HepG2 (cell line): ENCODE measurements at regions not wholly inside any gene's neighbourhood (a gene's known extent, or its start where the extent isn't known, plus 50 kb on each side); places are given as distances from the start of the nearest gene placed in this dataset.

Experiments
- ATAC-seq: fragments of 200-7000 bp; cut with Tn5 transposase; 3 replicates; pipeline ENCODE4 v1.9.1; 2020; ENCODE audit warnings: mild to moderate bottlenecking, moderate library complexity
- BruUV-seq: library from RNA; stranded (reverse); fragments of 400-500 nt; replicated peaks from 2 replicates; lab custom pipeline; 2021; lab: Mats Ljungman, UMichigan
- CTCF ChIA-PET: fragments of 300-600 bp; formaldehyde crosslinking; extraction: SDS; loops from one replicate; lab custom pipeline; 2021; ENCODE audit warnings: low total read pairs, inconsistent platforms, low intra/inter-chr PET ratio; lab: Yijun Ruan, JAX
- POLR2A ChIA-PET: fragments of 350-600 bp; sonication (Branson Sonifier 250); formaldehyde crosslinking; loops from one replicate; lab custom pipeline; 2020; ENCODE audit warnings: antibody characterized with exemption, inconsistent platforms; lab: Yijun Ruan, JAX
- DNase-seq: peaks from one replicate; pipeline ENCODE4 v3.0.0-alpha.2; 2015; ENCODE audit warnings: low spot score
- FAIRE-seq: peaks from 3 replicates; lab custom pipeline; 2011; peaks lifted over from hg19 to GRCh38; lab: Jason Lieb, UNC
- H2AFZ ChIP-seq: one replicate; pipeline ENCODE4 v1.6.1; 2011; ENCODE audit warnings: low read length, inconsistent platforms
- H3K27ac ChIP-seq: fragments of 300-600 bp; 3 replicates; pipeline ENCODE4 v1.8.0; 2011; ENCODE audit warnings: mixed run types, mild to moderate bottlenecking, mixed read lengths, low read length, inconsistent platforms; ENCODE audit not compliant: insufficient read depth; ENCODE audit errors: extremely low read length
- H3K27me3 ChIP-seq, 2 experiments: fragments of 200-600 bp in 1 of 2; 2 replicates in 1 of 2; 3 replicates in 1 of 2; pipeline versions ENCODE4 v1.6.0 to v1.8.0; 2011; ENCODE audit warnings: low read length in 2 of 2, mild to moderate bottlenecking in 2 of 2, moderate library complexity in 2 of 2, inconsistent platforms in 1 of 2; ENCODE audit not compliant: insufficient read depth in 2 of 2, control insufficient read depth in 1 of 2
- H3K36me3 ChIP-seq, 2 experiments: fragments of 200-600 bp in 1 of 2; replicated peaks in 1 of 2; 2 replicates in 1 of 2; 3 replicates in 1 of 2; pipeline versions ENCODE4 v1.5.1 to v1.8.0; 2011; ENCODE audit warnings: low read length in 2 of 2, inconsistent platforms in 1 of 2; ENCODE audit not compliant: insufficient read depth in 2 of 2, control insufficient read depth in 1 of 2
- H3K4me1 ChIP-seq: 2 replicates; pipeline ENCODE4 v1.5.1; 2012; ENCODE audit warnings: low read length, inconsistent platforms; ENCODE audit not compliant: insufficient read depth
- H3K4me2 ChIP-seq: 2 replicates; pipeline ENCODE4 v1.6.0; 2011; ENCODE audit warnings: low read depth, low read length, inconsistent platforms
- H3K4me3 ChIP-seq, 3 experiments: fragments of 200-600 bp in 1 of 3; sonication (generic), shearing (Covaris generic) in 1 of 3; replicated peaks in 1 of 3; 2 replicates each; pipeline ENCODE4 v1.5.1; 2011 to 2016; ENCODE audit warnings: low read length in 3 of 3, inconsistent platforms in 2 of 3, low read depth in 2 of 3, mild to moderate bottlenecking in 2 of 3, control low read depth in 1 of 3, mixed read lengths in 1 of 3; ENCODE audit not compliant: insufficient read depth in 1 of 3
- H3K79me2 ChIP-seq: one replicate; pipeline ENCODE4 v1.6.1; 2011; ENCODE audit warnings: low read length, inconsistent platforms; ENCODE audit not compliant: insufficient read depth
- H3K9ac ChIP-seq: 2 replicates; pipeline ENCODE4 v1.6.0; 2011; ENCODE audit warnings: mild to moderate bottlenecking, low read depth, low read length, inconsistent platforms; ENCODE audit not compliant: insufficient read depth
- H3K9me3 ChIP-seq: 2 replicates; pipeline ENCODE4 v1.5.1; 2012; ENCODE audit warnings: mild to moderate bottlenecking, low read length
- H4K20me1 ChIP-seq: 2 replicates; pipeline ENCODE4 v1.6.0; 2011; ENCODE audit warnings: inconsistent platforms, mild to moderate bottlenecking, low read length, moderate library complexity; ENCODE audit not compliant: insufficient read depth
- AHDC1 ChIP-seq: sonication (generic); formaldehyde crosslinking; IDR thresholded peaks from 2 replicates; pipeline ENCODE4 v1.5.1; 2020; ENCODE audit warnings: mild to moderate bottlenecking, missing genetic modification reagents, borderline replicate concordance
- ATAD3A ChIP-seq: sonication (generic); formaldehyde crosslinking; IDR thresholded peaks from 2 replicates; pipeline ENCODE4 v1.4.0; 2020; ENCODE audit warnings: missing genetic modification reagents
- BHLHE40 ChIP-seq: IDR thresholded peaks from 2 replicates; pipeline ENCODE4 v1.6.1; 2011; ENCODE audit warnings: low read length, improper control_type of control experiment
- FOSL2 ChIP-seq: sonication (generic); formaldehyde crosslinking; IDR thresholded peaks from 2 replicates; pipeline ENCODE4 v1.4.0; 2020; ENCODE audit warnings: missing genetic modification reagents
- KDM3A ChIP-seq: IDR thresholded peaks from 2 replicates; pipeline ENCODE4 v1.6.1; 2018; ENCODE audit warnings: low read depth, missing compliant biosample characterization
- POLR2AphosphoS2 ChIP-seq: IDR thresholded peaks from 2 replicates; pipeline ENCODE4 v1.6.1; 2011; ENCODE audit warnings: low read depth, low read length, improper control_type of control experiment
- SP4 ChIP-seq: sonication (generic); formaldehyde crosslinking; IDR thresholded peaks from 2 replicates; pipeline ENCODE4 v1.8.1; 2023; ENCODE audit warnings: mild to moderate bottlenecking, missing genetic modification reagents
- ZFY ChIP-seq: sonication (generic); formaldehyde crosslinking; IDR thresholded peaks from 2 replicates; pipeline ENCODE4 v1.4.0; 2020; ENCODE audit warnings: missing genetic modification reagents
- ZNF276 ChIP-seq: sonication (generic); formaldehyde crosslinking; IDR thresholded peaks from 2 replicates; pipeline ENCODE4 v1.4.0; 2020; ENCODE audit warnings: mild to moderate bottlenecking, low read depth, missing genetic modification reagents
- ZSCAN20 ChIP-seq: sonication (generic); formaldehyde crosslinking; IDR thresholded peaks from 2 replicates; pipeline ENCODE4 v1.4.0; 2020; ENCODE audit warnings: missing genetic modification reagents, mild to moderate bottlenecking, borderline replicate concordance
- WGBS: methylation state at CpG from one replicate; pipeline ENCODE4 v1.1.6; 2017; ENCODE audit warnings: low lambda C conversion rate; 5-methylcytosine and 5-hydroxymethylcytosine counted together
- in situ Hi-C: cut with HindIII; loops from 2 replicates; pipeline ENCODE4 v1.10.0; 2017; ENCODE audit warnings: low pct_unique_long_range_greater_than_20kb; ENCODE audit not compliant: extremely low pct_ligation_motif_present
- intact Hi-C: fragments of 100-400 bp; cut with micrococcal nuclease; formaldehyde crosslinking; loops from one replicate; pipeline ENCODE4 v1.10.0; 2022; ENCODE audit not compliant: unreplicated experiment
- TF ChIP-seq, protein P1 (sequence below): IDR thresholded peaks from 2 replicates; pipeline ENCODE4 v1.6.1; 2016; ENCODE audit warnings: mild to moderate bottlenecking
- TF ChIP-seq, protein P2 (sequence below): sonication (generic); formaldehyde crosslinking; IDR thresholded peaks from 2 replicates; pipeline ENCODE4 v1.4.0; 2020; ENCODE audit warnings: missing genetic modification reagents, mild to moderate bottlenecking, borderline replicate concordance

DNA sequence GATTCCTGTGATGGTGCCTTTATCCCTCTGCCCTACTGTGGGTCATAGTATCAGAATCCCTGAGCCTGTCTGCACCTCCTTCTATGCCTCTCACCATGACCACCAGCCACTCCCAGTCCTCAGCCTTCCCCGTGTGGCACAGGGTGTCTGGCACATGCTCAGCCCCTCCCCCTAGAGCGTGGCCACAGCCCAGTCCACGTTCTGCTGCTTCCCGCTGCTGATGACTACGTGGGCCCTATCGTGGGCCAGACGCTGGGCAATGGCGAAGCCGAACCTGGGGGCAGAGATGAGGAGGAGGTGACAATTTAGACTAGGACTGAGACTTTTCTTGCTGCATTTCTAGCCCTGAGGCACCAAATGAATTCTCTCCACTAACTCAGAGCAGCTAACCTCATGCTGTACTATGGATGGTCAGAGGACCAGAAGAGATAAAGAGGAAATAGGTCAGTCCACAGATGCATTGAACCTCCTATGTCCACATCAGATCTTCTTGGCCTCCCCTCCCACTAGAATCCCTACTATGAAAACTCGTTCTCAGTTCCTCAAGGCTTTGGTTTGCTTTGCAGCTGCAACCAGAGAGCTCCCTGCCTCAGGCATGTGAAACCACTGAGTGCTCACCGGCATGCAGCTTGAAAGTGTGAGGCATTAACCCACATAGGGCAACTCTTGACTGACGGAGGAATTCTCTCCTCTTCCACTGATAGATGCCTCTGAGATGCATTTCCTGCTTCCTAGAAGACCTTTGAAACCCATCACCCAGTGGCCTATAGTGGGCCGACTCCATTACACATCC, 126.3 kb upstream of the DHRS4 start:
- Histone ChIP-seq H3K36me3 (no peaks in the 10 kb centered on the region), H2AFZ (no peak overlapping the region), H3K4me1 (peaks cover 25% of the 10 kb centered on the region), H3K27me3 (peaks cover 0 to 17% of the 10 kb centered on the region in 2 experiments; a peak in 2 of 5 replicates), H4K20me1 (no peaks in the 10 kb centered on the region), H3K9ac (no peak overlapping the region), H3K79me2 (no peaks in the 10 kb centered on the region), H3K4me2 (no peak overlapping the region), H3K27ac (no peak overlapping the region), H3K9me3 (no peaks in the 10 kb centered on the region), H3K4me3 (no peak overlapping the region)
- intact Hi-C loops (no loop called here), in situ Hi-C loops (no loop called here)
- no TSS peak for BruUV-seq
- POLR2A ChIA-PET = interaction anchor here (1.0 kb wide), 1 partner anchor 266 kb away, joined by 3 read pairs; the partner anchor contains the start of gene PCK2
- WGBS = 66% methylated on average over 13 of the region's 13 CpGs
- CTCF ChIA-PET = no interaction called here
- FAIRE-seq (no peak), ATAC-seq (peak; percentile 21; the same call in 2 of the 3 replicates), DNase-seq (no peak)
- TF ChIP-seq SP4 (CRISPR knock-in tag) = peak; percentile 67; the same call in 1 of the 2 replicates
- TF ChIP-seq BHLHE40 = no peak
- 0 out of 2 replicates have a peak, but pooled peaks have one; percentile 4 for TF ChIP-seq ZFY (CRISPR knock-in tag)
- TF ChIP-seq ZNF276 (CRISPR knock-in tag) = no peak
- no peak for TF ChIP-seq ATAD3A (CRISPR knock-in tag)
- no peak for TF ChIP-seq FOSL2 (CRISPR knock-in tag)
- no peak for TF ChIP-seq AHDC1 (CRISPR knock-in tag)
- TF ChIP-seq, protein P1, sequence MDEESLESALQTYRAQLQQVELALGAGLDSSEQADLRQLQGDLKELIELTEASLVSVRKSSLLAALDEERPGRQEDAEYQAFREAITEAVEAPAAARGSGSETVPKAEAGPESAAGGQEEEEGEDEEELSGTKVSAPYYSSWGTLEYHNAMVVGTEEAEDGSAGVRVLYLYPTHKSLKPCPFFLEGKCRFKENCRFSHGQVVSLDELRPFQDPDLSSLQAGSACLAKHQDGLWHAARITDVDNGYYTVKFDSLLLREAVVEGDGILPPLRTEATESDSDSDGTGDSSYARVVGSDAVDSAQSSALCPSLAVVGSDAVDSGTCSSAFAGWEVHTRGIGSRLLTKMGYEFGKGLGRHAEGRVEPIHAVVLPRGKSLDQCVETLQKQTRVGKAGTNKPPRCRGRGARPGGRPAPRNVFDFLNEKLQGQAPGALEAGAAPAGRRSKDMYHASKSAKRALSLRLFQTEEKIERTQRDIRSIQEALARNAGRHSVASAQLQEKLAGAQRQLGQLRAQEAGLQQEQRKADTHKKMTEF (CRISPR knock-in tag) = no peak
- TF ChIP-seq POLR2AphosphoS2 = no peak
- TF ChIP-seq KDM3A (CRISPR knock-in tag) = no peak
- TF ChIP-seq, protein P2, sequence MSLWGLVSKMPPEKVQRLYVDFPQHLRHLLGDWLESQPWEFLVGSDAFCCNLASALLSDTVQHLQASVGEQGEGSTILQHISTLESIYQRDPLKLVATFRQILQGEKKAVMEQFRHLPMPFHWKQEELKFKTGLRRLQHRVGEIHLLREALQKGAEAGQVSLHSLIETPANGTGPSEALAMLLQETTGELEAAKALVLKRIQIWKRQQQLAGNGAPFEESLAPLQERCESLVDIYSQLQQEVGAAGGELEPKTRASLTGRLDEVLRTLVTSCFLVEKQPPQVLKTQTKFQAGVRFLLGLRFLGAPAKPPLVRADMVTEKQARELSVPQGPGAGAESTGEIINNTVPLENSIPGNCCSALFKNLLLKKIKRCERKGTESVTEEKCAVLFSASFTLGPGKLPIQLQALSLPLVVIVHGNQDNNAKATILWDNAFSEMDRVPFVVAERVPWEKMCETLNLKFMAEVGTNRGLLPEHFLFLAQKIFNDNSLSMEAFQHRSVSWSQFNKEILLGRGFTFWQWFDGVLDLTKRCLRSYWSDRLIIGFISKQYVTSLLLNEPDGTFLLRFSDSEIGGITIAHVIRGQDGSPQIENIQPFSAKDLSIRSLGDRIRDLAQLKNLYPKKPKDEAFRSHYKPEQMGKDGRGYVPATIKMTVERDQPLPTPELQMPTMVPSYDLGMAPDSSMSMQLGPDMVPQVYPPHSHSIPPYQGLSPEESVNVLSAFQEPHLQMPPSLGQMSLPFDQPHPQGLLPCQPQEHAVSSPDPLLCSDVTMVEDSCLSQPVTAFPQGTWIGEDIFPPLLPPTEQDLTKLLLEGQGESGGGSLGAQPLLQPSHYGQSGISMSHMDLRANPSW (CRISPR knock-in tag) = no peak
- TF ChIP-seq ZSCAN20 (CRISPR knock-in tag) = no peak
